Anterior cingulate cortex (tissue), 58 donors: ENCODE measurements at regions not wholly inside any gene's neighbourhood (a gene's known extent, or its start where the extent isn't known, plus 50 kb on each side); places are given as distances from the start of the nearest gene placed in this dataset.
"Not testable (repeated sequence)": the region's sequence is repeated elsewhere in the genome, so short reads cannot be mapped to it uniquely, and the experiment has no call there.

ENCODE experiments used
- DNase-seq, 58 donors: peaks; one replicate each; lab custom pipeline; 2025; lab: John Stamatoyannopoulos, UW

DNA sequence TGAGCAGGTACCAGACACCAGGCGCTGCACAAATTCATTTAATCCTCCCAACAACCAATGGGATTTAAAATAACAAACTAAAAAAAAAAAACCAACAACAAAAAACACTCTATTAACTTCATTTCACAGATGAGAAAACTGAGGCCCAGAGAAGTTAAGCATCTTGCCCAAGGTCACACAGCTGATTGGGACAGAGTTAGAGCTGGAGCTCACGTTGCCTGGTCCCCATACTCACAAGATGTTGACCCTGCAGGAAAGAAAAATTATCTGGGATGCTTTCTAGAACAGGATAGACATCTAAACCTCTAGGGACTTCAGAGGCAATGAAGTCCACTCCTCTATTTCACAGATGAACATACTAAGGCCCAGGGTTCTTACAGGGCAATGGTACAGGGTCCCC lies 175.3 kb downstream of the PSMG1 start:
- no peak for DNase-seq

DNA sequence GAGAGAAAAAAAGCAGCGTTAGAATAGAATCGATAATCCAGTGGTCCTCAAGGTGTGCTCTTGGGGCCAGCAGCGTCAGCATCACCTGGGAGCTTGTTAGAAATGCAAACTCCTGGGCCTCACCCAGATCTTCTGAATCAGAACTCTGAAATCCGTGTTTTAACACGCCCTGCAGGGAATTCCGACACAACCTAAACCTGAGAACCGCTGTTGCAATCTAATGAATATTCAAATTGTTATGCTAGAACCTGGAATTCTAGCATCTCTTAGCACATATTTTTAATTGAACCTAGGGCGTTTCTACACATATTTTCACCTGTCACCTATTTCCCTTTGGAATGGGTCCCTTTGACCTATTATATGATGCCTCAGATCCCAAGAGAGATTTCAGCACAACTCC lies 175.7 kb downstream of the PSMG1 start:
- DNase-seq = no peak

DNA sequence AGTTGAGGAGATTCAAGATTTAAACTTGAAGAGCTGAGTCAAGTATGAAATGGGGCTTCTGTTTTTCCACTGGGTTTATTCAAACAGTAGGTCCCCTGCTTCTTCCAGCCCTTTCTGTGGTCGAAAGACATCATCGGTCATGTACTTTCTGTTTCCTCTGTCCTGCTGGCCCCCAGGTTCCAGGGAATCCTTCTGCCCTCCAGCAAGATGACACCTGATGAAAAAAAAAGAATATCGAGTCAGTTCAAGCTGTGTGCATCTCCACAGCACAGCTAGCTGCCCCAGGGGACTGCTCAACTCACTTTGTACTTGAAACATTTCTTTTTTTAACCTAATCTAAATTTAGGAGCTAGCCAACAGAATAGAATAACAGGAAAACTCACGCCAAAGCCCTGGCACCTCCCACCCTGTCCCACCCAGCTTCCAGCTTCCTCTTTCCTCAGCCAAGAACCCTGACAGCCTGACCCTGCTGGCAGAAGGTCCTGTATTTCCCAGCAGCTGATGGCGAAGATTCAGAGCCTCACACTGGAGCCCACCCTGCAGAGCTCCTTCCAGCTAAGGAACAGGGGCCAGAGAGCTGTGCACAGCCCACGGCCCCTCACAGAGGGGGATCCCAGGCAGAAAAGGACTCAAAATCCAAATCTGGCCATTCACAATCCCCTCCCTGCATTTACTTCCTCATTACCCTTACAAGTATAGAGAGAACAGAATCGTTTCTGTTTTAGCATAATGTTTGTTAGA lies 176.5 kb downstream of the PSMG1 start:
- peak in 26 of 58 donors; percentile 7 to 59 (median 26) for DNase-seq

DNA sequence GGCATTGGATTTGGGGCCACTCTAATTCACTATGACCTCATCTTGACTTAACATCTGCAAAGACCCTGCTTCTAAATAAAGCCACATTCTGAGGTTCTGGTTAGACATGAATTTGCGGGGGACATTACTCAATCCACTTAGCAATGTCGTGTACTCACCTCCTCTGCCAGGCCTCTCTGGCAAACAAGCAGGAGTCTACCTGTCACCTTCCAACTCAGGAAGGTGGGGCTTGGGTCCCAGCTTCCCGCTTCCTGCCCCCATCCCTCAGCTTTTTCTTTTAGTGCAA lies 177.8 kb downstream of the PSMG1 start:
- no peak for DNase-seq

DNA sequence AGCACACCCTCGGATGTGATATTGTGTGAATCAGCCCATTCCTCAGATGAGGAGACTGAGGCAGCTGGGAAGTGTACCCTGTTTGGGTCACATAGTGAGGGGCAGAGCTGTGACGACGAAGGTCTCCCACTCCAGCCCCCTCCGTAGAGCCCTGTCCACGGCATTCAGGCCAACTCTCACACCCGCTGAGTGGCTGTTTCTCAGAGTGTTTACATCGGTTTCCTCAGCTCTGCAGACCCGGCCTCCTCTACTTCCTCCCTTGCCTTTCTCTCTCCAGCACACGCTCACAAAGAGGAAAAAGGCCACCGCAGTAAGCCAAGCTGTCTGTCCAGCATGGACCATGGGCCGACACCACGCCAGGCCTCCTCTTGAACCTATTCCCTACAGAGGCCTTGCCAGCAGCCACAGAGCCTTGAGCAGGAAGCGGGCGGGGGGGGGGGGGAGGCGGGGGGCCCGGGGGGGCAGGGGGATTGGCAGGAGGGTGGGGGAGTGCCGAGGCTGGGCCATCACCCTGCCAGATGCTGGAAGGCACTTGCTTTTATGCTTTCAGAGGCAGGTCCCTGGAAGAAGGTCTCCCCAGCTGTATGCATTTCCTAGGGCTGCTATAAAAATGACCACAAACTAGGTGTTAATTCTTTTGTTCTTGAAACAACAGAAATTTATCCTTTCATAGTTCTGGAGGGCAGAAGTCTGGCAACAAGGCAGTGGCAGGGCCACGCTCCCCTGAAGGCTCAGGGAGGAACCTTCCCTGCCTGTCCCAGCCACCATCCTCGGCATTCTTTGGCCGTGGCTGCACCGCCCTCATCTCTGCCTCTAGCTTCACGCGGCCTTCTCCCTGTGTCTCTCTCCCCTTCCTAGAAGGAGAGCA lies 178.4 kb downstream of the PSMG1 start:
- peak in 34 of 58 donors; percentile 5 to 55 (median 24) for DNase-seq

DNA sequence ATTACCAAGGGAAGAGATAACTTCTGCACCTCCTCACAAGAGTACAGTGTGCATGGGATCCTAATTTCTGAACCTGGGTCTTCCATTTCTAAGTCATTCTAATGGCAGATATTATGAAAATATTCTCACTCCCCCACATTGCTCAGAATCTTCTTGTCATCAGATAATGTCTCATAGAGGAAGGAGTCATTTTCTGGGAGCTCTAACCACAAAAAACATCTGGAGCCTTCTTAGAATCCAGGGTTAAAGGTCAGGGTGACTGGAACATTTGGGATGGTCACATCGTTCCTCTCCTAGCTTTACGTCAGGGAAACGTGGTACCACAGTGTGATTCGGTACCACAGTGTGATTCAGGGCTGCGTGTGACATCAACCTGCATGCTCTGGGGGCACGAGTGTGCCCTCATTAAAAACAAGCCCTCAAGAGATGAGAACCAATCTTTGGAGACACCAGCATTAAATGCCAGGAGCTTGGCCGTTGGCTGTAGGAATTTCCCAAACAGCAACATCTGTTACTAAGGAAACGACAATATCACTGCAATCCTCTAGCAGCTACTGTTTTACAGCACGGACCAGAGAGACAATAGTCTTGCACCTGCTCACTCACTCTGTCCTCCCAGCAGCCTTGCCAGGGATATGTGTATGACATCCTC lies 179.1 kb downstream of the PSMG1 start:
- DNase-seq = no peak

DNA sequence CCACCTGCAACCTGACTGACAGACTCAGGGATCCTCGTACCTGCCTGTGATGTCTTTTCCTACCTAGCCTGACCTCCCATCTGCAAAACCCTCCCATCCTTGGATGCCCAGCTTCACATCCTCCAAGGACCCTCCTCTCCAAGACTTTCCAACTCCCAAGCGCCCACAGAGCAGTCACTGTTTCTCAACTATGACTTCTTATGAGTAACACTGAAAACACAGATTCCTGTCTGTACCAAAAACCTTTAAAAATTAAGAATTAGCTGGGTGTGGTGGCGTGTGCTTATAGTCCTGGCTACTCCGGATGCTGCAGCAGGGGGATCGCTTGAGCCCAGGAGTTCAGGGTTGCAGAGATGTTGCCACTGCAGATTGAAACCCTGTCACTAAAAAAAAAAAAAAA lies 181.9 kb downstream of the PSMG1 start:
- no peak for DNase-seq

DNA sequence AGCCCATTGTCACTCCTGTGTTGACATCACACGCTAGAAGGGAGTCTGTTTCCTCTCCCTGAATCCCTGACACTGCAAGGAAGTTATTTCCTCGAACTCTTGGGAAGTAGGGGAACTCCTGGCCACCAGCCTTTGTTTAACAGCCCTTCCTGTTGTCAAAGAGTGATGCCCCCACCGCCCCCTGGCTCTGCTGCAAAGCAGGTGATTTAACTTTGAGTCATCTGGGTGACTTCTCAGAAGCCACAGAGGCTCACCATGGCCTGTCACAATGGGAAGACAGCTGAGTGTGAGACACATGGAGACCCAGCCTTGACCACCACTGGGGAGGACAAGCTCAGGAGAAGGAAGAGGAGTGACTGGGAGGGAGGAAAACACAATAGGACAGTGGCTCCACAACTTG lies 182.8 kb downstream of the PSMG1 start:
- no peak for DNase-seq

DNA sequence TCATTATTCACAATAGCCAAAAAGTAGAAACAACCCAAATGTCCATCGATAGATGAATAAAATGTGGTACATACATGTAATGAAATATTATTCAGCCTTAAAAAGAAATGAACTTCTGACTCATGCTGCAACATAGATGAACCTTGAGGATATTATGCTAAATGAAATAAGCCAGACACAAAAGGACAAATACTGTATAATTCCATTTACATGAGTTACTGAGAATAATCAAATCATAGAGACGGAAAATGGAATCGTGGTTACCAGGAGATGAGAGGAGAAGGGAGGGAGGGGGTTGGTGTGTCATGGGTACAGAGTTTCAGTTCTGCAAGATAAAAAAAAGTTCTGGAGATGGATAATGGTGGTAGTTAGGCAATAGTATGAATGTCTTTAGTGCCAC lies 184.1 kb downstream of the PSMG1 start:
- DNase-seq = peak in 1 of 58 donors; percentile 12

DNA sequence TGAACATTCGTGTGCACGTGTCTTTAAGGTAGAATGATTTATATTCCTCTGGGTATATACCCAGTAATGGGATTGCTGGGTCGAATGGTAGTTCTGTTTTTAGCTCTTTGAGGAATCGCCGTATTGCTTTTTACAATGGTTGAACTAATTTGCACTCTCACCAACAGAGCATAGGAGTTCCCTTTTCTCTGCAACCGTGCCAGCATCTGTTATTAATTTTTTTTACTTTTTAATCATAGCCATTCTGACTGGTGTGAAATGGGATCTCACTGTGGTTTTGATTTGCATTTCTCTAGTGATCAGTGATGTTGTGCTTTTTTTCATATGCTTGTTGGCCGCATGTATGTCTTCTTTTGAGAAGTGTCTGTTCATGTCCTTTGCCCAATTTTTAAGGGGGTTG lies 185.0 kb downstream of the PSMG1 start:
- not testable (repeated sequence) for DNase-seq

DNA sequence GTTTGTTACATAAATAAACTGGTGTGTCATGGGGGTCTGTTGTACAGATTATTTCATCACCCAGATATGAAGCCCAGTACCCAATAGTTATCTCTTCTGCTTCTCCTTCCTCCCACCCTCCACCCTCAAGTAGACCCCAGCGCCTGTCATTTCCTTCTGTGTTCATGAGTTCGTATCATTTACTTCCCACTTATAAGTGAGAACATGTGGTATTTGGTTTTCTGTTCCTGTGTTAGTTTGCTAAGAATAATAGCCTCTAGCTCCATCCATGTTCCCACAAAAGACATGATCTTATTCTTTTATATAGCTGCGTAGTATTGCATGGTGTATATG lies 185.4 kb downstream of the PSMG1 start:
- not testable (repeated sequence) for DNase-seq

DNA sequence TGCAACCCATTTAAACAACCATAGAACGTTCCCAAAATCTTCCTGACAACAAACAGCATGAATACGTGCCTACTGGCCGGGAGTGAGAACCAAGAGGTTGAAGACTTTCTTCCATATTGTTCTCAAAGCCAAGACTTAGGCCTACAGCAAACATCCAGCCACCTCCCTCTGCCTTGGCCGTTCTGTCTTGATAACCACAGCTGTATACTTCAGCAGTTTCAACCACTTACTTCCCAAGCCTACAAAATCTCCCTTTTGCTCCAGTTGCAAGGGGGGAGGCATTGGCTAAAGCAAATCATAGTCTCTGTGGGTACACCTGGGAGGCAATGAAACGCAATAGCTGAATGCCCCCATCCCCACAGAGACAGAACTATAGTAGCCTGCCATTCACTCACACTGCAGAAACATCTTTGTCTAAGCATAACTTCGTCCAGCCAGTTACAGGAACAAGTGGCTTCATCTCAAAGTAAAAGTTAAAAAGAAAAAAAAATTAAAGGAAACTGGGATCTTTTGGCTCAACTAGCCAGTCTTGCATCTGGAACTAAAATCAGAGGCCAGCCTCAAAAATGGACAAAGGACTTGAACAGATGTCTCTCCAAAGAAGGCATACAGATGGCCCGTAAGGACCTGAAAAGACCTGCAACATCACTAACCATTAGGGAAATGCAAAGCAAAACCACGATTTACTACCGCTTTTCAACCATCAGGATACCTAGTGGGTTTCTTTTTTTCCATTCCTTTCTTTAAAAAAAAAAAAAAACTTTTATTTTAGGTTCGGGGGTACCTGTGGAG lies 186.0 kb downstream of the PSMG1 start:
- DNase-seq = no peak

DNA sequence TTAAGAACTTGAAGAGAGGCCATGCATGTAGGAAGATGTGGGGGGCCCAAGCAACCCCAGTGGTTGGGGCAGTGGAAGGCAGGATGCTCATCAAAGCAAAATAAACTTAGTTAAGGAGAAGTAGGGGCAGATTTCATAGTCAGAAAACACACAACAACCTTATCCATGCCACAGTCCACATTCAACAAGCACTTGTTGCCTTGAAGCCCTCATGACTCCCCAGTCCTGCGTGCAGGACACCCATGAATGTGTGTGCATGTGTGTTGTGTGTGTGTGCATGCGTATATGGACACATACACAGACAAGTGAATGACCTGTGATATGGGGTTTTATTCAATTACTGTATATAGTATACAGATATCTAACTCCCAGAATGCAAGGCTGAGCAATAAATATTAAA lies 186.9 kb downstream of the PSMG1 start:
- DNase-seq = no peak

DNA sequence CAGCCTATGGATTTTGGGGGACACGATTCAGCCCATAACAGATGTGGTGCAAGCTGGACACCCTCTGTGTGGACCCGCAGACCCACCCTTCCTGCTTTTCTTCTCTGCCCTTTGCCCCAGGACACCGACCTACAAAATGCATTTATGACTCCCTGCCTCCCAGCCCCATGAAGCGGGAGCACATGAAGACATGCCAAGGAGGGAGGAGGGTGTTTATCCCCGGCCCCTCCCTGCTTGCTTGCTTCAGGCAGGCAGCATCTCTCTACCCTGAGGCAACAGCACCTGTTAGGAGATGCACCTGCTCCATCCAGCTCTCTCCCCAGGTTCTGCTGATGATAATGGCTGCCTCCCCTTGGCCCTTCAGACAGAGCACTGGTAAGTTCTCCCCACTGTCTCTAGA lies 187.5 kb downstream of the PSMG1 start:
- no peak for DNase-seq

DNA sequence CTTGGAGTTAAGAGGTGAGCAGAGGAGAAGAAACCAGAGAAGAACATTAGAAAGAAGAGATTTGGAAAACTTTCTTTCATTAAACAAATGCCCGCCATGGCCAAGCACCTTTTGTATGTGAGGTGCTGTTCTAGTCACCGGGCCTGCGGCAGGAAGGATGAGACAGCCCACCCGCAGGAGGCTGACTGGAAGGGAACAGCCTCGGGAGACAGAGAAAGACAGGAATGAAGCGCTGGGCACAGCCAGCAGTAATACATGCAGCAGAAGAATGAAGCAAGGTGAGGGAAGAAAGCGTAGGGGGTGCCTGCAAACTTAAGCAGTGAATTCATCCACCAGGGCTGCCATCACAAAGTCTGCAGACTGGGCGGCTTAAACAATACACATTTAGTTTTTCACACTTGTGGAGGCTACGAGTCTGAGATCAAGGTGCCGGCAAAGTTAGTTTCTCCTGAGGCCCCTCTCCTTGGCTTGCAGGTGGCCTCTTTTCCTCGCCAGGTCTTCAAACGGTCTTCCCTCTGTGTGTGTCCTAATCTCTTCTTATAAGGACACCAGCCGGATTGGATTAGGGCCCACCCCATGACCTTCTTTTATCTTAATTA lies 188.1 kb downstream of the PSMG1 start:
- DNase-seq = no peak

DNA sequence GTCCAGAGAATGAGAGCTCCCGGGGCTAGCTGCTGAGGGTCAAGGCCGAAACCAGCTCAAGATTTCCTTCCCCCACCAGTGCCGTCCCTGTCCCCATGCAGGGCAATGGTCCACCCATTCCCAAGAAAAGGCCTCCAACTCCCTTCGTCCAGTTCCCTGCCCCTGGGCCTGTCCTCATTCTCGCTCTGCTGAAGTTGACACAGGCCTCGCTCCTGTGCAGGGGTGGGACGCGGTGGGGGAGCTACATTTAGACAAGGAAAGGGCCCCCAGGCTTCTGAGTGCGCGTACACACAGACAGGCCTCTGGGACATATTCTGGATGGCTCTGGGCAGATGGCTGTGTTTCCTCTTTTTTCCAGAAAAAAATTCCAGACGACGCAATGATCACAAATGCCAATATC lies 188.3 kb downstream of the ETS2 start:
- DNase-seq = no peak

DNA sequence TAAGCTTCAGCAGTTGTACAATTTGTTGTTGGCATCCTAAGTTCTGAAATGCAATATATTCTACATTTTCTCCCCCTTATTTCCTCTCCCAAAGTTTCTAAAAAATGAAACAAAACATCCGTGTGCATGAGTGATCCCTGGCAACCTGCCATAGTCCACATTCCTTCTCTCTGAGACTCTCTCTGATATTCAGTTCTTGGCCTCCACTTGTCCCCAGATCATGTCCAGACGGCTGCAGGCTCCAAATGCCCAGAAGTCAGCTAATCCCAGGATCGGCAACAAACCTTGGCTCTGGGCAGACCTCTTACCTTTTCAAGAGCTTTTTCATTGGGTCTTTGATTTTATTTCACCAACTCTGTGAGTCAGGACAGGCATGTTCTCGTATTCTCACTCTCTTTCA lies 187.8 kb downstream of the ETS2 start:
- no peak for DNase-seq

DNA sequence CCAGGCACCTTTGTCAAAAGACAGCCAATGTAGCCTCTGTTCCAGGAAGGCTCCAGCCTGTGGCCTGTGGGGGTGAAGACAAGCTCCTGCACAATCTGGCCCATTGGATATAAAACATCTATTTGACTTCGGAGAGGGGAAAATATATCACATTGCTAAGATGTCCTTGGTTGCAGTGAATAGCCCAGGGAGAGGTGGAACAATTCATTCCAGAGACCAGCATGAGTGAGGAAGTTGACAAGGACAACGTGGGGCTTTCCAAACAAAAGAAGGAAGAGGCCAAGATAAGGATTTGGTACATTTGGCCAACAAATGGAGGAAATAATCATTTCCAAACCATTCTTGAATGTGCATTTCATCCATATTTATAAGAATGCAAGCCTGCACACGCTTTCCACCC lies 187.0 kb downstream of the ETS2 start:
- no peak for DNase-seq

DNA sequence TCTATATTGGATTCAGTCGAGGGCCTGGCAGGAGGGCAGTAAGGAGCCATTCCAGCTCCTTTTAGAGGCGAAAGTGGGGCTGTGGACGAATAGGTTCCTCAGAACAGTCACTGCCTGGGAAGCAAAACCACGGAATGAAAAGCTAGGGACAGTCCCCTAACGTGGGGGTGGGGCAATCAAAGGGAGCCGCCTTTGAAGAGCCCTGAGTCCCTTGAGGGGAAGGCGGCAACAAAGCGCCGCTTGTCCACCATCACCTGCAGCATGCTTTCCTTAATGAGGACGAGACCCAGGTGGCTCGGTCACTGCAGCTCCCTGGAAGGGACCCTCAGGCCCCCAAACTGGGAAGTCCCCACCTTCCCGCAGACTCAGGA lies 184.7 kb downstream of the ETS2 start:
- no peak for DNase-seq

DNA sequence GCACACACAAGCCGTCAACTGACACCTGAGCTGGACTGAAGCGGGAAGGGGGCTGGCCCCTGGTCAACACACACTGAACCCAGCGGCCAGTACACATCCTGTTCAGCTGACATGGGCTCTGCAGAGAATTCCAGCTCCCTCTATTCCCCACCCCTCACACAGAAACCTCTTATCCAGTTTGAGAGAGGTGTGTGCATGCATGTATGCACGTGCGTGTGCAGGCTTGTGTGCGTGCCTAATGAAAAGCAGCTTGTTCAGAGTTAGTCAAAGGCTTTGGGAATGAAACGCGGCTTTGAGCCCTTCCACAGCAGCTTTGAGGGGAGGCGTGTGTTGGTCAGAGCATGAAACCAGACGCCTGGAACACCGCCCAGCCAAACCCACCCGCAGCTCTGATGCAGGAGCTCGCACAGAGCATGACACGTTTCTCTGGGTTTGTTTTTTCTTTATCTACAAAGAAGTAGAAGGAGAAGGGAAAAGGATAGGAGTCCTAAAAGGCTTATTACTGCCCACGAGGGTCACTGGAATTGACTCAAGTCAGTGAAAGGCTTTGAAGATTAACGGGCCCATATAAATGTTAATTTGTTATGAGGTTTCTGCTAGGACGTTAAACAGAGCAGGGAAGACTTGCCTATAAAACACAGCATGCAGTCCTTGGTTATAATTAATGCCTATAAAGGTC lies 184.2 kb downstream of the ETS2 start:
- DNase-seq = peak in 6 of 58 donors; percentile 6 to 17 (median 8)
